GM21390 (cell line): ENCODE measurements at regions not wholly inside any gene's neighbourhood (a gene's known extent, or its start where the extent isn't known, plus 50 kb on each side); places are given as distances from the start of the nearest gene placed in this dataset.
"Not testable (repeated sequence)": the region's sequence is repeated elsewhere in the genome, so short reads cannot be mapped to it uniquely, and the experiment has no call there.

Experiments used
- ATAC-seq: cut with Tn5 transposase; IDR thresholded peaks from one replicate; pipeline ENCODE4 v1.9.1; 2021; ENCODE audit not compliant: unreplicated experiment

- ATAC-seq: no peak
Measured at GRCh38 chr15:57767481-57767880, 61.0 kb downstream of the POLR2M start.

GRCh38 chr15:57769266-57769665, 62.8 kb downstream of the POLR2M start:
- ATAC-seq: no peak

GRCh38 chr15:57770495-57770894, 64.0 kb downstream of the POLR2M start:
- ATAC-seq: no peak

GRCh38 chr15:57772223-57772957, 65.9 kb downstream of the POLR2M start:
- no peak for ATAC-seq

- no peak for ATAC-seq
Measured at GRCh38 chr15:57773051-57773450, 66.5 kb downstream of the POLR2M start.

- ATAC-seq: no peak
Measured at GRCh38 chr15:57777003-57777402, 70.5 kb downstream of the POLR2M start.

GRCh38 chr15:57780471-57780870, 74.0 kb downstream of the POLR2M start:
- no peak for ATAC-seq

GRCh38 chr15:57782731-57783130, 76.2 kb downstream of the POLR2M start:
- ATAC-seq: no peak

GRCh38 chr15:57784081-57784511, 77.6 kb downstream of the POLR2M start:
- no peak for ATAC-seq

- no peak for ATAC-seq
Measured at GRCh38 chr15:57785039-57785438, 78.5 kb downstream of the POLR2M start.

- no peak for ATAC-seq
Measured at GRCh38 chr15:57785959-57786358, 79.4 kb downstream of the POLR2M start.

GRCh38 chr15:57789225-57789624, 82.7 kb downstream of the POLR2M start:
- no peak for ATAC-seq

GRCh38 chr15:57792724-57793449, 86.4 kb downstream of the POLR2M start:
- ATAC-seq: no peak

GRCh38 chr15:57795261-57795660, 88.7 kb downstream of the POLR2M start:
- ATAC-seq: no peak

GRCh38 chr15:57796146-57796545, 89.6 kb downstream of the POLR2M start:
- no peak for ATAC-seq

- ATAC-seq: no peak
Measured at GRCh38 chr15:57797110-57797509, 90.6 kb downstream of the POLR2M start.

GRCh38 chr15:57797568-57798267, 91.2 kb downstream of the POLR2M start:
- no peak for ATAC-seq

- ATAC-seq: no peak
Measured at GRCh38 chr15:57806003-57806402, 99.5 kb downstream of the POLR2M start.

GRCh38 chr15:57809285-57809684, 102.8 kb downstream of the POLR2M start:
- not testable (repeated sequence) for ATAC-seq

GRCh38 chr15:57816599-57816998, 110.1 kb downstream of the POLR2M start:
- ATAC-seq: no peak

- ATAC-seq: no peak
Measured at GRCh38 chr15:57819646-57820045, 113.1 kb downstream of the POLR2M start.

- ATAC-seq: no peak
Measured at GRCh38 chr15:57820119-57820518, 113.6 kb downstream of the POLR2M start.
